HG03175 (cell line): ENCODE measurements at regions not wholly inside any gene's neighbourhood (a gene's known extent, or its start where the extent isn't known, plus 50 kb on each side); places are given as distances from the start of the nearest gene placed in this dataset.
"Not testable (repeated sequence)": the region's sequence is repeated elsewhere in the genome, so short reads cannot be mapped to it uniquely, and the experiment has no call there.

Source experiments
- ATAC-seq: cut with Tn5 transposase; IDR thresholded peaks from one replicate; pipeline ENCODE4 v1.9.1; 2021; ENCODE audit warnings: mild to moderate bottlenecking, moderate library complexity; ENCODE audit not compliant: unreplicated experiment

DNA sequence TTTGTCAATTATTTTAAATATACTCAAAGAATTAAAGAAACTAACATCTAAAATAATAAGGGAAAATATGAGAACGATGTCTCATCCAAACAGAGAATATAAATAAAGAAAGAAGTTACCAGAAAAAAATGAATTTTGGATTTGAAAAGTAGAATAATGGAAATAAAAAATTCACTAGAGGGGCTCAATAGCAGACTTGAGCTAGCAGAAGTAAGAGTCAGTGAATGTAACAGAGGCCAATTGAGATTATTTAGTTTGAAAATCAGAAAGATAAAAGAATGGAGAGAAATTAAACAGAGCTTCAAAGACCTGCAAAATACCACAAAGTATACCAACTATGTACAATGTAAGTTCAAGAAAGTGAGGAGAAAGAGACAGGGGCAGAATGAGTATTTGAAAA is 333.6 kb downstream of the GPD2 start:
- ATAC-seq = no peak

DNA sequence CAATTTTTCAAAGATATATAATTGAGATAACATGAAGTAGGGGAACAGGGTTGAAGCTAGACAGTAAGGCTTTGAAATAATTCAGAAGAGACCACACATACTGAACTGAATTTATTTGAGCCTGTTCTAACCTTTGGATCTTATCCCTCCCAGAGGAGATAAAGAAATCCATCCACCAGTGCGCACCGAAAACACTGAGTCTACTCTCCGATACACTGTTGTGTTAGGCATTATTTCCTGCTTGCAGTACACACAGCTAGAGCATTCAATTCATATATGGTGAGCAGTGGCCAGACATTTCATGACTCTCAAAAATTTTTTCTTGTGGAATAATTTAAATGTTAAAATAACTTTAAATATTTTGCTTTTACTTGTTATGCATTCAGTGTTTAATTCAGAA is 342.7 kb downstream of the GPD2 start:
- ATAC-seq = no peak

DNA sequence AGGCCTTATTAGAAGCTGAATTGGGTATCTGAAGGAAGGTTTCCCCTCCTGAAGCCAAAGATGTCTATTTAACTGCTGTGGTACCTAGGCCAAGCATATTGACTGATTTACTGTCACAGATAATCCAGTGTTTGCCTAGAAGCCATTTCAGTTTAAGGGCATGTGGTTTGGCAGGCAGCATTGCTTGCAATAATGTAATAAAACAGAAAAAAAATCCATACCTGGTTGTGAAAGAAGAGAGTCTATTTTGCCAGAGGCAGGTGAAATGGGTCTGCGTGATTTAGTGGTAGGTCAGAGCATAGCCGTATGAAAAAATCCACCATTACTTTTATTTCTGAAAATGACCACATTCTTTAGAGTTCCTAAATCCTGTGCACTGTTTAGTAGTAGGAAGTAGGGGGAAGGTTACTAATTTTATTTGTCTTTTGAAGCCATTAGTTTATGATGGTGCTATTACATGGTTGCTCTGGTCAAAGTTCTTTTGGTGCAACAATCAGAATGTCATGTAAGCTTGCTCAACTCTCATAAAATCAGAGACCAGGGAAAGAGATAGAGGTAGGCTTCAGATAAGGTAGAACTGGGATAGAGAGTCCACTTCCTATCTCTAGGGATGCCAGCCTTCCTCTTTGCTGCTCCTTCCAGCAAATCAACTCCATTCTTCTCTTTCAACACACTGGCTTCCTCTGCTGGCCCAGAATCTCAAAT is 343.4 kb downstream of the GPD2 start:
- no peak for ATAC-seq

DNA sequence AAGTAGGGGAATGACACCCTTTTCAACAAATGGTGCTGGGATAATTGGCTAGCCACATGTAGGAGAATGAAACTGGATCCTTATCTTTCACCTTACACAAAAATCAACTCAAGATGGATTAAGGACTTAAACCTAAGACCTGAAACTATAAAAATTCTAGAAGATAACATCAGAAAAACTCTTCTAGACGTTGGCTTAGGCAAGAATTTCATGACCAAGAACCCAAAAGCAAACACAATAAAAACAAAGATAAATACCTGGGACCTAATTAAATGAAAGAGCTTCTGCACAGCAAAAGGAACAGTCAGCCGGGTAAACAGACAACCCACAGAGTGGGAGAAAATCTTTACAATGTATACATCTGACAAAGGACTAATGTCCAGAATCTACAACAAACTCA is 345.5 kb downstream of the GPD2 start:
- ATAC-seq = not testable (repeated sequence)

DNA sequence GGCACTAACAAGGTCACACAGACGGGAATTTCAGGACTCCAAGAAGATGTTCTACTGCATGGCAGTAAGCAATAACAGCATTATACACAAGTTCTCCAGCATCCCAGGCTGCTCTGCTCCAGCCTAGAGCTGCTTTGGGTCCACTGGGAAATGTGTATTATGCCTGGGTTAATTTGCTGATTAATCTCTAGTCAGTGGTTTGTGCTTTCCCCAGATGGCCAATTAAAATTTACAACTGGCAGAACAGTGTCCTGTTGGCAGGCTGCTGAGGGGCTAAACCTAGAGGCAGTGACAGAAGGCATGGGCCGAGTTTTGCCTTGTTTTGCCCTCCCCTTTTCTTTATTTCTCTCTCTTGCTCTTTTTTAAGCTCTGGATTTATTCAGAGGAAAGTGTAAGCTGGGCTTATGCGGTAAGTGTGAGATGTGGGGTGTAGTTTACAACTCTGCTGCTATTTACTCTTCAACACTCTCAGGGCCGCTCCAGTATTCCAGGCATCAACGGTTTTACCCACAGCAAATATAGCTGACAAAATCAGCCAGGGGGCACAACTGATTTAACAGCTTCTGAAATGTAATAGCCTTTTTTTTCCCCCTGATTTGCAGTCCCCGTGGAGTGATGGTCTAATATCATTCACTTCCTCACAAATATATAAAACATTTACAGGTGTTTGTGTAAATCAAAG is 348.0 kb downstream of the GPD2 start:
- ATAC-seq = no peak

DNA sequence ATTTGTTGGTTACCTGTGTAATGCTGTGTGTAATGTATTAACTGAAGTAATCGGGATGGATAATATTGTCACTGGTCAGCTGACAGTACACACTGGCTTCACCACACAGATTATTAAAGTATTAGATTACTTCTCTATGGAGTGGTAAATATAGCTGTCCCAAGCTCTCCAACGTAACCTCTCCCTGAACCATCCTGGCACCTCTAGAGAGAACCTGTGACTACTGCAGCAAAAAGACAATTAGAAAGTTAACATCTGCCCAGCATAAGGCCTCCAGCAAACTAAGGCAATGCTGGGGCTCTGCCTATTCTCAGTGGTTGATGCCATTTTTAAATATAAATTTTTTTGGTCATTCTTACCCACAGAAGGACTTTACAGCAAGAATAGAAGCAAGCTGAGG is 351.3 kb downstream of the GPD2 start:
- ATAC-seq = no peak

DNA sequence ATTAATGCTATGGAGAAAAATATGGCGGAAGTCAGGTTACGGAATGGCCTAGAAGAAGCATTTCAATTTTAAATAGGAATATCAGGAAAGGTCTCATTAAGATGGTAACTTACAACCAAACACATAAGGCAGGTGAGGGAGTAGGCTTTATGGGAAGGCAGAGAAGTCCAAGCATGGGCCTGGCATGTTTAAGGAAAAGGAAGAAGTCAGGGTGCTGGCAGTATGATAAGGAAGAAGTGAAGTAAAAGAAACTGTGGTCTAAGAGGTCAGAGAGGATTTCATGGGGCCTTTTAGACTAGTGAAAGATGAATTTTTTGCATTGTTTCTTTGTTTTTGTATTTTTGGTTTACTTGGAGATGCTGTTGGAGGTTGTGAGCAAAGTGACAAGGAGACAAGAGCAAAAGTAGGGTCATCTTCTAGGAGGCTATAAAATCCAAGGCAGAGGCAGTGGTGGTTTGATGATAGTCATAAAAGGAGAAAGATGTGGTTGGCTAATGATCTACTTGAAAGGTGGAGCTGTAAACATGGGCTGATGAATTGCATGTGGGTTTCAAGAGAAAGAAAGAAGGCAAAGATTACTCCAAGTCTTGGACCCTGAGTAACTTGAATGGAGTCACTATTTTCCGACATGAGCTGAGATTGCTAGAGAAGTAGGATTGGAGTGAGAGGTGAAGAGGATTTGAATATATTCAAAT is 354.3 kb downstream of the GPD2 start:
- no peak for ATAC-seq

DNA sequence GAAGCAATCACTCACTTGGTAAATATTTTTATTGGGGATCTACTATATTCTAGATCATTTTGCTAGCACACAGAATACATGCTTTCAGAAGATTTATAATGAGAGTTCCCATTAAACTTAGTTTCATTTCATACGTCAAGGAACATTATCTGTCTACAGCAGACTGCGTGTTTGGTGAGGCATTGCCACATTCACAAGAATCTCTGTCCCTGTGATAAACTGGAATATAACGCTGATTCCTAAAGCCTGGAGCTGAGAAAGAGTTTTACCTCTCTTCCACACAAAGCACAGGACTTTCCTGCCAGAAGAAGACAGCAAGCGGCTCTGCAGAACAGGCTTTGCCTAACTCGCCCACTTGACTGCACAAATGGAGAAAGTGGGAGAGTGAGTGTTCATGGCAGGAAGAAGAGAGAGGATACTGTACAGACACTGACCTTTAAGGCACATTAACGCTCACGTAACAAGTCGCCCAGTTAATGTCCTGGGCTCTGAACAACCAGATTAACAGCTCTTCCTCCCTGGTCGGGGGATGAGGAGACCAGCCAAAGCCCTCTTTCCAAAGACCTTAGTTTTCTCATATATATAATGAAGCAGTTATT is 356.2 kb downstream of the GPD2 start:
- ATAC-seq = no peak

DNA sequence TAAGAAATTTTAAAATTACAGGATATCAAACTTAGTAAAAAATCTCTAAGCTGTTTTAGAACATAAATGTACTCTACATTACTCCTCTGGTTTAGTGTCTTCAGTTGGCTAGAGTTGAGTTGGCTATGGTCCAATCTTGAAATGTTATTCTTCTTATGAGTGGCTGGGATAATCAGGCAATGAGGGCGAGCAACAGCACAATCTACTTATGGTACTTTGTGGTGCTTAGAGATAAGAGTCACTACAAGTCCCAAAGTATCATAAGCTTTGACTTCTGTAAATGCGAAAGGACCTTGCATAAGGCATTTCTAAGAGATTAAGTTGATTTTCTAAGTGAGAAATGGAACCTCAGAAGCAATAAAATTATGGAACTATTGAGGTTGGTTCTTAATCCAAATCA is 361.7 kb downstream of the GPD2 start:
- no peak for ATAC-seq

DNA sequence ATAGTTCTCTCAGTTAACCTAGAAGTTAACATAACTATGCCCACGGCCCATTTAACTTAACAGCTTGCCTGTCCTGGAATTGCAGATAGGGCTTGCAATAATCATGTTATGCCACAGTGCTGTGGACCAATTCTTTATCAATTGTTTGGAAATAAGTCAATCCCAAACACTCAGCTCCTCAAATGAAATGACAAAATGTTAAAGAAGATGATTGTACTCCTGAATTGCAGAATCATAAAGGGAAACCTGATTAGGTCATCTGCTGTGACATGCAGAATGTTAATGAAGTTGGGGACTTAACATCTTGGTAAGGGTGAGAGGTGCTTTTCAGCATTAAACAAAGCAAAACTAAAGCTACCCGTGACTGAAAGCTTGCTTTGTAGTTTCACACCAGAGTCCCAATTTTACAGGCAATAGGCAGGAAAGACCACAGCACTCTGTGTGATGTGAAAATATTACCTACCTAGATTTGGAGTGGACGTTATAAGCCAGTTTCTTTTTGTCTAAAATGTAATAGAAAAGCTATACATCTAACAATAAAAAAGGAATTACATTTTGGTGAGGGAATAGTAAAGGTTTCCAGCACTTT is 364.0 kb downstream of the GPD2 start:
- ATAC-seq = no peak

DNA sequence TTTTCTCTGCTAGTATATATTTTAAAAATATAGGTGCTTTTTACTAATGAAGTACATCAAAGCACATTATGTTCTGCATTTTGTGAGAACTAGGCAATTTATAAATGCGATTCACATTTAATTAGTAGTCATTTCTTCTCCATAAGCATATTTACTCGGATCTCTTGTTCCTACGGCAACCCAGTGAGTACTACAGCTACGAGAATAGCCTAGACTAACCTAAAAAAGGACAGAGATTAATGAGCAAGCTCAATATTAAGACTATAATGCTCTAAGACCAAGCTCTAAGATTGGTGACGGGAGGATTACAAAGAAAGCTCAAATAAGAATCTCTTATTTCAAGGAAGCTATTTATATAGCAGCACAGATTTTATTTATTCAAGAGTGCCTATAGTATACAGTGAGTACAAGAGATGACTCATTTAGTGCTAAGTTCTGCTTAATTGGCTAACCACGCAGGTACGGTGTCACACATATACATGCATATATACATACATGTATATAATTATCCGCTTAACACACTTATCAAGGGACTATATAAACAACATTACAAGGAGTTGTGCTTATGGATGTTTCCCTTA is 364.7 kb downstream of the GPD2 start:
- ATAC-seq = no peak

DNA sequence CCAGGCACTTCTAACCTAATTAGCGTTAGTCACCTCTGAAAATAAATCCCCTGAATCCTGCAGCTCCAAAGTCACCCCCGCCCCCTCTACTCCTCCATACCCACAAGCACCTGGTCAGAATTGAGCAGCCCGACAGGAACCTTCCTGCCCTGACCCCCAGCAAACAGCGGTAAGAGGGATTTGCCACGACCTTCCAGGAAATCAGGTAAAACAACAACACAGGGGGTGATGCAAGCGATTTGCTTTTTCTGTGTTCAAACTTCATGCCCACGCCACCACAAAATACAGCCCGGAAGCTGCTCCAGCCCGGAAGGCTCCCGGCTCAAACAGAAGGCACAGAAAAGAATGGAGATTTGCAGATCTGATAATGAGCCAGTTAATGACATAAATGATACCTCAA is 367.1 kb downstream of the GPD2 start:
- ATAC-seq = no peak

DNA sequence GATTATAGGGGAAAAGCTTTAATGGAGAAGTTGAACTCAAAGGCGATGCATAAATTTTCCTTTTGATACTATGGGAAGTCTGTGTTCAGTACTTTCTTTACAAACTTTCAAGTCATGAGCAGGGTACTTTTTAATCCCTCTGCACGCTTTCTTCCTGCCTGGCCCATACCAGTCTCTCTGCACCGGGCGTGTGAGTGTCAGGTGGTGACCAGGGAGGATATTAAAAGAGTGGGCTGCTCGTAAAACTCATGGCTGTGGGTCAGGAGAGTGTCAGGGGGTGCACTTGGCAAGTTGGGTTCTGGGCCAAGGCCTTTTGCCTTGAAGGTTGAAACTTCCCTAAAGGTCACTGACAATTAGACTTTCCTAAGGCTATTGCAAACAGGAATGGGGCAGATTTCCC is 367.8 kb downstream of the GPD2 start:
- ATAC-seq = no peak

DNA sequence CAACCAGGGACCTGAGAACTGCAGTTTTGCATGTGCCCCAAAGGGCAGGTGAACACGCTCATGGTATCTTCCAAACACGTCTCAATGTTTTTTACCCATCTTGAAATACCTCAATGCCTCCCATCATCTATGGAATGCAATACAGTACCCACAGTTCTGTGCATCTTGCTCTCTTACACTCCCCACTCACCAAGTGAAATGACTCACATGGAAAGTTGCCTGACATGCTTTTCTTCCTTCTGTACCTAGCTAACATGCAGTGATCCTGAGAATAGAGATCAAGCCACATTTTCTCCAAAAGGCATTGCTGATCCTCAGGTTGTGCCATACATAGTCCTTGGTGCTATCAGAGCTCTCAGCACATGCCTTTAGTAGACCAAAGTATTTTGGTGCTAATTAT is 373.9 kb downstream of the GPD2 start:
- ATAC-seq = no peak

DNA sequence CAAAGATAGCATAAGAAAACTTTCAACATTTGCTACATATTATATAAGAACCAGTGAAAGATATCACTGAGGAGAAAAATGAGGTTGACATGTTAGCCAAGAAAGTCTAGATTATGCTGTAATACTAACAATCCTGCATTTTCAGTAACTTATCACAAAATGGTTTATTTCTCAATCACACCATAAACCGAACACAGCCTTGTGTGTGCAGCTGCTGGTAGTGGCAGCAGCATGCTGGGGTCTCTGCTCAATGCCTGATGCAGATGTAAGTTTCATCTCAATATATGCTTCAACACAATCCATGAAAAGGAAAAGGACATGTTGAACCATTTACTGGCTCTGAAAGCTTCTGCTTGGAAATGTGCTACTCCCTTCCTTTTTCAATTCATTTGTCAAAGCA is 376.3 kb downstream of the GPD2 start:
- no peak for ATAC-seq

DNA sequence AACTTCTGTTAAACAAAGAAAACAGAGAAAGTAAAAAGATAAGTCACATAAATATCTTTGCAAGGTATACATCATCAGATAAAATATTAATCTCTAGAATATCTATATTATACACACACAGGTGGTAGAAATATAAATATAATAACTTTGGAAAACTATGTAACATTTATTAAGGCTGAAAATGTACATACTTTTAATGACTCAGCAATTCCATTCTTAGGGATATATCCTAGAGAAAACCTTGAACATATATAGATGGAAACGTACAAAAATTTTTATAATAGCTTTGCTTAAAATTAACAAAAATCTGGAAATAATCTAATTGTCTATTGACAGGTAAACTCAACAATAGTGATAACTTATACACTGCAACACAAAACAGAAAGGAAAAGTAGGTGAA is 381.3 kb downstream of the GPD2 start:
- no peak for ATAC-seq

DNA sequence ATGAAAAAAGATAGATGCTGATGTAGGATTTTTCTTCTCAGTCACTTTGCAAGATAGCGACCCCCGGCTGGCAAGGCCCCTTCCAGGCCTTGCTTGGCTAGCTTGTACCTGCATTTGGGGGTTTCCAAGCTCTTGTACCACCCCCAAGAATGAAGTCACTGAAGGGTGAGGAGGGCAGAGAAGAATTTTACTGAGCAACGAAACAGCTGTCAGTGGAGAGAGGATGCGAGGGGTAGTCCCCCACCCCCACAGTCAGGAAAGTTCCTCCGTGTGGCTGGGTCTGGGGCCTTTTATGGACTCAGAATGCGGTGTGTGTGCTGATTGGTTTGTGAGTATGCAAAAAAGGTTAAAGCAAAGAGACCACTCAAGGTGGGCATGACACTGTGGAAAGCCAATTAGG is 382.0 kb downstream of the GPD2 start:
- no peak for ATAC-seq

DNA sequence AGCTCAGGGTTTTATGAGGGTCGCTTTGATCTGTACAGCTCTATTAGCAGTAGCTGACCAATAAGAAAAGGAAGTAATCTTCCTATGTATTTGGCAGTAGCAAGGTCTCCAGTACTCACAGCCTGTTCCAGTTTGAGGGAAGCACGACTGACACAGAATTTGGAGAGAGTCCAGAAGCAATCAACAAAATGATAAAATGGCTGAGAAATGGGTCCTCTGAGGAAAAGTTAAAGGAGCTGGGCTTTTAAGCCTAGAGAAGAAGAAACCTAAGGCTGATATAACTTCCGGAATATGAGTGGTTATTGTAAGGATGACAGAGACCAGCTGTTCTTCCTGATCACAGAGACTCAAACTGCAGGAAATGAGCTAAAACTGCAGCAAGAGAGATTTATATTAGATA is 382.8 kb downstream of the GPD2 start:
- ATAC-seq = no peak

DNA sequence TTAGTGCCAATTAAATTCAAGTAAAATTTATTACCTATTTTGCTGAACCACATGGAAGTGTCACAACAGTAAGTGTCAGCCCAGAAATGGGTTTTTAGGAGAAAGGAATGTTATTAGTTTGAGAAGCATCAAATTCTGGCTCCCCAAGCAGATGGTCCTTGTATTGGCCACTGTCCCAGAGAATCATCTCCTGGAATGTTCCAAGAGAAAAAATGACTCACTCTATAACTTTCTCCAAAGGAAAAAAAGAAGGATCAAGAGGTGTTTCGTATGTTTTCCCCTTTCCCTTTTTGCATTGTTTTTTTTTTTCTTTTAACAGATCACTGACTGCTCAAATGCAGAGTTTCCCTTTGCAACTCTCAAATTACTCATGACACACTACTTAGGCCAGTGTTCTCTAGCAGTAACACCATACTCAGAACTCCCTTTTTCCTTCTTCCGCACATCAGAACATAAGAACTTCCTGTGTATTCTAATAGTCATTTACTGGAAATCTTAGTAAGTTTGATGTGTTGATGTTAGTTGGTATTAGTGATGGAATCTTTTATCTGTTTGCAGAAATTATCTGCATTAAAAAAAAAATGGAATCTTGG is 390.3 kb downstream of the GPD2 start:
- no peak for ATAC-seq

DNA sequence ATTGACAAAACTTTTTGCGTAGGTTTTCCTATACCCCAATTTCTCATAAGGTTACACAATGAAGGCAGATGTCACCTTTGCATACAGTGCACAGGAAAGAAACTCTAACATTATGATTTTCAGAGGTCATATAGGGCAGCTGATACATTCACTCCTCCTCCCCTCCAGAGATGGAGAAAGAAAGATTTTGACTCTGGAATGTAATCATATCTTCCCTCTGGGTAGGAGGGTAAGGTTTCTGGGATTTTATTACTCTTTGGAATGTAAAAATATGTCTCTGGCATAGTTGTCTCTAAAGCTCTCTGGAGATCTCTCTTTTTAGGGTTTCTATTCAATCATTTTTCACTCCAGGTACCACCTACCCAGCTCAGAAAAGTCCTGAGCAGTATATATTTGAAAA is 398.3 kb downstream of the GPD2 start:
- ATAC-seq = no peak
